ENCODE measurements at regions not wholly inside any gene's neighbourhood (a gene's known extent, or its start where the extent isn't known, plus 50 kb on each side); places are given as distances from the start of the nearest gene placed in this dataset.

DNA sequence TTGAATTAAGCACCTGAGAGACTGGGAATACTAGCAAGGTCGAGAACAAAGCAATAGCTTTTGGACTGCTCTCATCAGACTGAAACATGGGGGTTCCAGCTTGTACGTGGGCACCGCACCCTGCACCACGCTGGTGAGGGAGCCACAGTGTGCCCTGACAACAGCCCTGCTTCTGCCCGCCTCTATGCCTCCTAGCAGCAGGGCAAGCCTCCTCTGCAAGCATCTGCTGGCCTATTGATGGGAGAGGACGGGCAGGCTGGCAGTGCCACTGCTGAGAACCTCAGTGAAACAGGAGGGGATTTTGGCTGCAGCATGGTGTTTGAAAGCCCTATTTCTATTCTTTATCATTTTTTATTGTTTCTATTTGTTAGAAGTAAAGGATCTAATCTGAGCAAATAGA is 146.1 kb upstream of the OTOS start:
- TF ChIP-seq, protein P1, sequence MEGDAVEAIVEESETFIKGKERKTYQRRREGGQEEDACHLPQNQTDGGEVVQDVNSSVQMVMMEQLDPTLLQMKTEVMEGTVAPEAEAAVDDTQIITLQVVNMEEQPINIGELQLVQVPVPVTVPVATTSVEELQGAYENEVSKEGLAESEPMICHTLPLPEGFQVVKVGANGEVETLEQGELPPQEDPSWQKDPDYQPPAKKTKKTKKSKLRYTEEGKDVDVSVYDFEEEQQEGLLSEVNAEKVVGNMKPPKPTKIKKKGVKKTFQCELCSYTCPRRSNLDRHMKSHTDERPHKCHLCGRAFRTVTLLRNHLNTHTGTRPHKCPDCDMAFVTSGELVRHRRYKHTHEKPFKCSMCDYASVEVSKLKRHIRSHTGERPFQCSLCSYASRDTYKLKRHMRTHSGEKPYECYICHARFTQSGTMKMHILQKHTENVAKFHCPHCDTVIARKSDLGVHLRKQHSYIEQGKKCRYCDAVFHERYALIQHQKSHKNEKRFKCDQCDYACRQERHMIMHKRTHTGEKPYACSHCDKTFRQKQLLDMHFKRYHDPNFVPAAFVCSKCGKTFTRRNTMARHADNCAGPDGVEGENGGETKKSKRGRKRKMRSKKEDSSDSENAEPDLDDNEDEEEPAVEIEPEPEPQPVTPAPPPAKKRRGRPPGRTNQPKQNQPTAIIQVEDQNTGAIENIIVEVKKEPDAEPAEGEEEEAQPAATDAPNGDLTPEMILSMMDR (IDR thresholded peaks at IDR 0.05 in 4 of 5, conservative IDR thresholded peaks at IDR 0.05 in 1 of 5) = no peak
- no peak for TF ChIP-seq POLR2A (IDR thresholded peaks at IDR 0.05)

Measured in gastrocnemius medialis (tissue), 4 donors.